Hematopoietic multipotent progenitor cell treated with erythropoietin and hydrocortisone succinate and interleukin-3 and kit ligand, for 8 days (in vitro differentiated cells): ENCODE measurements at regions not wholly inside any gene's neighbourhood (a gene's known extent, or its start where the extent isn't known, plus 50 kb on each side); places are given as distances from the start of the nearest gene placed in this dataset.
"Not testable (repeated sequence)": the region's sequence is repeated elsewhere in the genome, so short reads cannot be mapped to it uniquely, and the experiment has no call there.

Experiments
- DNase-seq: peaks from one replicate; pipeline ENCODE4 v3.0.0-alpha.2; 2015

- DNase-seq: not testable (repeated sequence)
These were observed 118.3 kb downstream of the LRRC37A3 start for GRCh38 chr17:64800987-64801386.

GRCh38 chr17:64800361-64800895 lies 118.8 kb downstream of the LRRC37A3 start:
- DNase-seq: not testable (repeated sequence)

- not testable (repeated sequence) for DNase-seq
These were observed 119.6 kb downstream of the LRRC37A3 start for GRCh38 chr17:64799543-64800188.

- not testable (repeated sequence) for DNase-seq
These were observed 120.3 kb downstream of the LRRC37A3 start for GRCh38 chr17:64798961-64799360.

- DNase-seq: not testable (repeated sequence)
These were observed 120.8 kb downstream of the LRRC37A3 start for GRCh38 chr17:64798489-64798790.

GRCh38 chr17:64797746-64798488 lies 121.4 kb downstream of the LRRC37A3 start:
- not testable (repeated sequence) for DNase-seq

- not testable (repeated sequence) for DNase-seq
These were observed 123.9 kb downstream of the LRRC37A3 start for GRCh38 chr17:64795342-64795741.

- DNase-seq: not testable (repeated sequence)
These were observed 124.6 kb downstream of the LRRC37A3 start for GRCh38 chr17:64794548-64795274.

GRCh38 chr17:64794113-64794512 lies 125.2 kb downstream of the LRRC37A3 start:
- DNase-seq: not testable (repeated sequence)

GRCh38 chr17:64792793-64793575 lies 126.3 kb downstream of the LRRC37A3 start:
- not testable (repeated sequence) for DNase-seq

- DNase-seq: not testable (repeated sequence)
These were observed 127.0 kb downstream of the LRRC37A3 start for GRCh38 chr17:64792276-64792675.

- DNase-seq: not testable (repeated sequence)
These were observed 127.6 kb downstream of the LRRC37A3 start for GRCh38 chr17:64791691-64792090.

- DNase-seq: not testable (repeated sequence)
These were observed 128.1 kb downstream of the LRRC37A3 start for GRCh38 chr17:64791226-64791625.

GRCh38 chr17:64790690-64791089 lies 128.6 kb upstream of the SMURF2 start:
- not testable (repeated sequence) for DNase-seq

GRCh38 chr17:64790193-64790592 lies 128.1 kb upstream of the SMURF2 start:
- not testable (repeated sequence) for DNase-seq

- not testable (repeated sequence) for DNase-seq
These were observed 126.9 kb upstream of the SMURF2 start for GRCh38 chr17:64789061-64789445.

GRCh38 chr17:64788286-64789060 lies 126.4 kb upstream of the SMURF2 start:
- no peak for DNase-seq

GRCh38 chr17:64787921-64788271 lies 125.8 kb upstream of the SMURF2 start:
- no peak for DNase-seq

- DNase-seq: no peak
These were observed 125.3 kb upstream of the SMURF2 start for GRCh38 chr17:64787255-64787920.

GRCh38 chr17:64786337-64786736 lies 124.2 kb upstream of the SMURF2 start:
- no peak for DNase-seq

GRCh38 chr17:64785011-64785421 lies 122.9 kb upstream of the SMURF2 start:
- no peak for DNase-seq
